ENCODE measurements at regions not wholly inside any gene's neighbourhood (a gene's known extent, or its start where the extent isn't known, plus 50 kb on each side); places are given as distances from the start of the nearest gene placed in this dataset.

DNA sequence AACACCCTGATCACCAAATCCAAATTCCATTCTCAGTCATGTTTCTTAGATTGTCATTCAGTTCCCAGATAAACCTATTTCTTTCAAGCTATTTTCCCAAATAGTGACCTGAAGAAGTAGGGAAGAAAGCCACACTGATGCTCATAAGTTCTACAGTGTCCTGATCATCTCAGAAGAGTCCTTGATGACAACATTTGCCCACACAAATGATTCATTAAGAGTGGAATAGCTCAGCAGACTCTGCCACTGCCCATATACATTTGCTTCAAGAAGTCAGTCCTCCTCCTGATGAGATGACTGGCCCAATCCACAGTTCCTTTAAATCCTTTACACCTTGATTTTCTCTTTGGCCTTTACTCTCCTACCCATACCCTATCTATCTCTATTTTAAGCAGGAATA lies 283.7 kb upstream of the NR4A3 start:
- no peaks in the 10 kb centered on the region for H3K4me1 ChIP-seq
- POLR2A ChIA-PET: no interaction called here
- H3K27ac ChIP-seq: no peak overlapping the region
- H3K9me3 ChIP-seq: no peaks in the 10 kb centered on the region
- no peak for TF ChIP-seq PHF8 (IDR thresholded peaks at IDR 0.05; ENCODE audit: borderline replicate concordance, low read depth)
- TF ChIP-seq JUN (IDR thresholded peaks at IDR 0.05): no peak
- TF ChIP-seq TP53 (CRISPR knock-in tag; IDR thresholded peaks at IDR 0.05): no peak
- TF ChIP-seq NR3C1 (IDR thresholded peaks at IDR 0.05): no peak
- no peak for TF ChIP-seq CHD2 (IDR thresholded peaks at IDR 0.05; ENCODE audit: low read length, partially characterized antibody)
- TF ChIP-seq, protein P1, sequence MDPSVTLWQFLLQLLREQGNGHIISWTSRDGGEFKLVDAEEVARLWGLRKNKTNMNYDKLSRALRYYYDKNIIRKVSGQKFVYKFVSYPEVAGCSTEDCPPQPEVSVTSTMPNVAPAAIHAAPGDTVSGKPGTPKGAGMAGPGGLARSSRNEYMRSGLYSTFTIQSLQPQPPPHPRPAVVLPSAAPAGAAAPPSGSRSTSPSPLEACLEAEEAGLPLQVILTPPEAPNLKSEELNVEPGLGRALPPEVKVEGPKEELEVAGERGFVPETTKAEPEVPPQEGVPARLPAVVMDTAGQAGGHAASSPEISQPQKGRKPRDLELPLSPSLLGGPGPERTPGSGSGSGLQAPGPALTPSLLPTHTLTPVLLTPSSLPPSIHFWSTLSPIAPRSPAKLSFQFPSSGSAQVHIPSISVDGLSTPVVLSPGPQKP (IDR thresholded peaks at IDR 0.05; ENCODE audit: low read depth, low read length): no peak
- TF ChIP-seq HOXA7 (CRISPR knock-in tag; IDR thresholded peaks at IDR 0.05): no peak
- TF ChIP-seq POLR2A (IDR thresholded peaks at IDR 0.05; ENCODE audit: low read length): no peak
- no peak for TF ChIP-seq NFE2L2 (conservative IDR thresholded peaks at IDR 0.05; ENCODE audit: low read length)
- no peak for TF ChIP-seq FOXS1 (CRISPR knock-in tag; IDR thresholded peaks at IDR 0.05)
- TF ChIP-seq, protein P2, sequence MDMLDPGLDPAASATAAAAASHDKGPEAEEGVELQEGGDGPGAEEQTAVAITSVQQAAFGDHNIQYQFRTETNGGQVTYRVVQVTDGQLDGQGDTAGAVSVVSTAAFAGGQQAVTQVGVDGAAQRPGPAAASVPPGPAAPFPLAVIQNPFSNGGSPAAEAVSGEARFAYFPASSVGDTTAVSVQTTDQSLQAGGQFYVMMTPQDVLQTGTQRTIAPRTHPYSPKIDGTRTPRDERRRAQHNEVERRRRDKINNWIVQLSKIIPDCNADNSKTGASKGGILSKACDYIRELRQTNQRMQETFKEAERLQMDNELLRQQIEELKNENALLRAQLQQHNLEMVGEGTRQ (IDR thresholded peaks at IDR 0.05): no peak
- no peak for TF ChIP-seq CHD4 (IDR thresholded peaks at IDR 0.05; ENCODE audit: borderline replicate concordance)
- TF ChIP-seq, protein P3, sequence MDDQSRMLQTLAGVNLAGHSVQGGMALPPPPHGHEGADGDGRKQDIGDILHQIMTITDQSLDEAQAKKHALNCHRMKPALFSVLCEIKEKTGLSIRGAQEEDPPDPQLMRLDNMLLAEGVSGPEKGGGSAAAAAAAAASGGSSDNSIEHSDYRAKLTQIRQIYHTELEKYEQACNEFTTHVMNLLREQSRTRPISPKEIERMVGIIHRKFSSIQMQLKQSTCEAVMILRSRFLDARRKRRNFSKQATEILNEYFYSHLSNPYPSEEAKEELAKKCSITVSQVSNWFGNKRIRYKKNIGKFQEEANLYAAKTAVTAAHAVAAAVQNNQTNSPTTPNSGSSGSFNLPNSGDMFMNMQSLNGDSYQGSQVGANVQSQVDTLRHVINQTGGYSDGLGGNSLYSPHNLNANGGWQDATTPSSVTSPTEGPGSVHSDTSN (IDR thresholded peaks at IDR 0.05): no peak
- no peak for TF ChIP-seq HEYL (CRISPR knock-in tag; IDR thresholded peaks at IDR 0.05)
- no peak for TF ChIP-seq HDAC2 (IDR thresholded peaks at IDR 0.05)
- no peak for TF ChIP-seq ESRRA (IDR thresholded peaks at IDR 0.05; ENCODE audit: borderline replicate concordance, low read length)
- no peak overlapping the region for H3K4me2 ChIP-seq
- no peak for DNase-seq (ENCODE audit: low read depth in 1 of 2, low spot score in 1 of 2)
- no peak for FAIRE-seq
- CTCF ChIA-PET: no interaction called here
- H3K4me3 ChIP-seq: no peak overlapping the region
- ATAC-seq: no peak

DNA sequence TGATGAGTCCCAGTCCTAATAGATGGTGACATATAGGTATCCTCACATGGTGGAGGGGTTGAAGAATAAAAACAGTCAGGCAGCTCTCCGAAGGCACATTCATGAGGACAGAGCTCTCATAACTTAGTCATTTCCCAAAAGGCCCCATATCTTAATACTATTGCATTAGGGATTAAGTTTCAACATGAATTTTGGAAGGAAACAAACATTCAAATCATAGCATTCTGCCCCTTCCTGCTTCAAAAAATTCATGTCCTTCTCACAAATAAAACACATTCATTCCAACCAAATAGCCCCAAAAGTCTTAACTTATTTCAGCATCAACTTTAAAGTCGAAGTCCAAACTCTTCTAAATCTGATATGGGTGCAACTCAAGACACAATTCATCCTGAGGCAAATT lies 277.2 kb upstream of the NR4A3 start:
- ChIA-PET CTCF (interaction anchor here (0.5 kb wide), 1 partner anchor 30 kb away, joined by 3 read pairs; no protein-coding TSS in a partner anchor), POLR2A (no interaction called here)
- Histone ChIP-seq H3K27ac (no peak overlapping the region), H3K4me1 (no peaks in the 10 kb centered on the region), H3K4me3 (no peak overlapping the region), H3K4me2 (no peak overlapping the region), H3K9me3 (no peaks in the 10 kb centered on the region)
- ATAC-seq: no peak
- no peak for FAIRE-seq
- 0% methylated on average over 2 of the region's 2 CpGs for WGBS (ENCODE audit: missing lambda C conversion rate)
- TF ChIP-seq RAD21 (conservative IDR thresholded peaks at IDR 0.05 in 1 of 2, IDR thresholded peaks at IDR 0.05 in 1 of 2): no peak
- no peak for TF ChIP-seq JUNB (IDR thresholded peaks at IDR 0.05)
- no peak for TF ChIP-seq POLR2AphosphoS2 (conservative IDR thresholded peaks at IDR 0.05; ENCODE audit: low read length)
- no peak for TF ChIP-seq FOSL2 (IDR thresholded peaks at IDR 0.05)
- no peak for TF ChIP-seq FOSL2 (CRISPR knock-in tag; IDR thresholded peaks at IDR 0.05)
- TF ChIP-seq CHD4 (IDR thresholded peaks at IDR 0.05; ENCODE audit: borderline replicate concordance): no peak
- TF ChIP-seq, protein P3 (IDR thresholded peaks at IDR 0.05): no peak
- TF ChIP-seq, protein P2 (IDR thresholded peaks at IDR 0.05): no peak
- TF ChIP-seq PHF8 (IDR thresholded peaks at IDR 0.05; ENCODE audit: borderline replicate concordance, low read depth): no peak
- TF ChIP-seq GATA3 (IDR thresholded peaks at IDR 0.05; ENCODE audit: borderline replicate concordance): no peak
- no peak for TF ChIP-seq CEBPB (IDR thresholded peaks at IDR 0.05)
- TF ChIP-seq, protein P4, sequence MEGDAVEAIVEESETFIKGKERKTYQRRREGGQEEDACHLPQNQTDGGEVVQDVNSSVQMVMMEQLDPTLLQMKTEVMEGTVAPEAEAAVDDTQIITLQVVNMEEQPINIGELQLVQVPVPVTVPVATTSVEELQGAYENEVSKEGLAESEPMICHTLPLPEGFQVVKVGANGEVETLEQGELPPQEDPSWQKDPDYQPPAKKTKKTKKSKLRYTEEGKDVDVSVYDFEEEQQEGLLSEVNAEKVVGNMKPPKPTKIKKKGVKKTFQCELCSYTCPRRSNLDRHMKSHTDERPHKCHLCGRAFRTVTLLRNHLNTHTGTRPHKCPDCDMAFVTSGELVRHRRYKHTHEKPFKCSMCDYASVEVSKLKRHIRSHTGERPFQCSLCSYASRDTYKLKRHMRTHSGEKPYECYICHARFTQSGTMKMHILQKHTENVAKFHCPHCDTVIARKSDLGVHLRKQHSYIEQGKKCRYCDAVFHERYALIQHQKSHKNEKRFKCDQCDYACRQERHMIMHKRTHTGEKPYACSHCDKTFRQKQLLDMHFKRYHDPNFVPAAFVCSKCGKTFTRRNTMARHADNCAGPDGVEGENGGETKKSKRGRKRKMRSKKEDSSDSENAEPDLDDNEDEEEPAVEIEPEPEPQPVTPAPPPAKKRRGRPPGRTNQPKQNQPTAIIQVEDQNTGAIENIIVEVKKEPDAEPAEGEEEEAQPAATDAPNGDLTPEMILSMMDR (IDR thresholded peaks at IDR 0.05): no peak
- no peak for TF ChIP-seq ZNF302 (CRISPR knock-in tag; IDR thresholded peaks at IDR 0.05)
- no peak for TF ChIP-seq SMC3 (IDR thresholded peaks at IDR 0.05)
- no peak for TF ChIP-seq CBX2 (IDR thresholded peaks at IDR 0.05; ENCODE audit: borderline replicate concordance, low read depth)
- TF ChIP-seq, protein P5, sequence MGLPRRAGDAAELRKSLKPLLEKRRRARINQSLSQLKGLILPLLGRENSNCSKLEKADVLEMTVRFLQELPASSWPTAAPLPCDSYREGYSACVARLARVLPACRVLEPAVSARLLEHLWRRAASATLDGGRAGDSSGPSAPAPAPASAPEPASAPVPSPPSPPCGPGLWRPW (IDR thresholded peaks at IDR 0.05): no peak
- TF ChIP-seq HEYL (CRISPR knock-in tag; IDR thresholded peaks at IDR 0.05): no peak
- TF ChIP-seq EP300 (IDR thresholded peaks at IDR 0.05): no peak
- no peak for DNase-seq (ENCODE audit: low read depth in 1 of 2, low spot score in 1 of 2)
